AG10803 (cell line): ENCODE measurements at regions not wholly inside any gene's neighbourhood (a gene's known extent, or its start where the extent isn't known, plus 50 kb on each side); places are given as distances from the start of the nearest gene placed in this dataset.
A peak's percentile ranks its signal among the peaks of the same experiment; 100 is the strongest.

Experiments used
- DNase-seq: peaks from one replicate; pipeline ENCODE4 v3.0.0; 2010; ENCODE audit warnings: low read depth
- H3K4me3 ChIP-seq: 2 replicates; pipeline ENCODE4 v1.5.1; 2011; ENCODE audit warnings: mild to moderate bottlenecking, low read length, control low read depth
- CTCF ChIP-seq: conservative IDR thresholded peaks from 2 replicates; pipeline ENCODE4 v1.5.1; 2011; ENCODE audit warnings: mild to moderate bottlenecking, low read length, control low read depth, inconsistent platforms

GRCh38 chr4:183588691-183589090 lies 70.3 kb downstream of the RWDD4 start:
- no peak overlapping the region for H3K4me3 ChIP-seq
- no peak for DNase-seq
- TF ChIP-seq CTCF = no peak

GRCh38 chr4:183589461-183590099 lies 69.4 kb downstream of the RWDD4 start:
- peak; percentile 43 for DNase-seq
- no peak overlapping the region for H3K4me3 ChIP-seq
- TF ChIP-seq CTCF = no peak; the same call in 1 of the 2 replicates
